ENCODE measurements at regions not wholly inside any gene's neighbourhood (a gene's known extent, or its start where the extent isn't known, plus 50 kb on each side); places are given as distances from the start of the nearest gene placed in this dataset.
"Not testable (repeated sequence)": the region's sequence is repeated elsewhere in the genome, so short reads cannot be mapped to it uniquely, and the experiment has no call there.

DNA sequence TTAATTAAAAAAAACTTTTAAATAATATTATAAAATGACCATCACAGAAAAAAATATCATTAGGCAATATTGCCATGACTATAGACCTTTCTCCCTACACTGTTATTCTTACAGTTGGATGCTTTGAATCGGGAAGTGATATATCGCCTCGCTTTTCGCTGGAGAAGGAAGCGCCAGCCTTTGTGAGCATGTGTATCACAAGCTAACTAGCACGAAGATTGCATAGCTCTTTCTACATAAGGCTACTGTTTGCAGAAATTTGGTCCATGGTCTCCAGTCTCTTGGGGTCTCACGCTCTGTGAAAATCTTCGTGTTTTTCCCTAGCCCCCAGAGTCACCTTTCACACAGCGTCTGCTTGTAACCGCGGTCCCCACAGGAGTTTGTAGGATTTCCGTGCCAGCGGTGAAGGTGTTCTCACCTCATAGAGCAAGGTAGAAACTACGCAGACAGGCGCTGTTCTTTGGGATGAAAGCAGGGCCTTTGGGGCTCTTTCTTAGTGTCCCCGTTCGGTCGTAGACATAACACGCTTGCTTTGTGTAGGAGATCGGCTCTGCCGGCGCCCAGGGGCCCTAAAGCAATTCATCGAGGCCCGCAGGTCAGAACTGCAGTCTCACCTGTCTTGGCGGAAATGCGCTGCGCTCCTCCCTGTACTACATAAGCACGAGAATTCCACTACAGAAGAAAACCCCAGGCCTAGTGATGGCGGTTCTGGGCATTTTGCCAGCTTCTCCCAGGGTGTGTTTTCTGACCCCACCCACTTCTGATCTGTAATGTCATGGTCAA lies 214.5 kb upstream of the NOTCH2NLA start:
- H3K27ac ChIP-seq (ENCODE audit: low read depth in 1 of 2, low read length in 2 of 2); H3K27me3 Mint-ChIP-seq (ENCODE audit: low read depth in 3 of 3); H3K4me1 ChIP-seq (ENCODE audit: control insufficient read depth in 1 of 2, insufficient read depth in 2 of 2, low read length in 2 of 2); H2AFZ ChIP-seq (ENCODE audit: insufficient read depth, low read depth, low read length, poor library complexity, severe bottlenecking); H4K20me1 ChIP-seq (ENCODE audit: insufficient read depth, low read length); H3K4me3 ChIP-seq (replicated peaks in 1 of 3; ENCODE audit: low read depth in 2 of 3, low read length in 3 of 3); H3K9me3 Mint-ChIP-seq; H3K4me1 Mint-ChIP-seq; H3K79me2 ChIP-seq (ENCODE audit: insufficient read depth, low read length); H3K36me3 ChIP-seq (replicated peaks in 1 of 2; ENCODE audit: control insufficient read depth in 1 of 2, insufficient read depth in 2 of 2, low read length in 2 of 2); H3K9me3 ChIP-seq (replicated peaks in 1 of 2; ENCODE audit: control insufficient read depth in 1 of 2, insufficient read depth in 1 of 2, low read length in 2 of 2); H3K4me3 Mint-ChIP-seq; H3K36me3 Mint-ChIP-seq; intact Hi-C loops (cut with micrococcal nuclease); H3K4me2 ChIP-seq (replicated peaks; ENCODE audit: extremely low read depth, low read length, poor library complexity, severe bottlenecking); H3K27me3 ChIP-seq (ENCODE audit: control insufficient read depth in 2 of 2, insufficient read depth in 2 of 2, low read length in 2 of 2); H3K9ac ChIP-seq (ENCODE audit: insufficient read depth, low read length, poor library complexity, severe bottlenecking): not testable (repeated sequence)
- TF ChIP-seq, protein P1, sequence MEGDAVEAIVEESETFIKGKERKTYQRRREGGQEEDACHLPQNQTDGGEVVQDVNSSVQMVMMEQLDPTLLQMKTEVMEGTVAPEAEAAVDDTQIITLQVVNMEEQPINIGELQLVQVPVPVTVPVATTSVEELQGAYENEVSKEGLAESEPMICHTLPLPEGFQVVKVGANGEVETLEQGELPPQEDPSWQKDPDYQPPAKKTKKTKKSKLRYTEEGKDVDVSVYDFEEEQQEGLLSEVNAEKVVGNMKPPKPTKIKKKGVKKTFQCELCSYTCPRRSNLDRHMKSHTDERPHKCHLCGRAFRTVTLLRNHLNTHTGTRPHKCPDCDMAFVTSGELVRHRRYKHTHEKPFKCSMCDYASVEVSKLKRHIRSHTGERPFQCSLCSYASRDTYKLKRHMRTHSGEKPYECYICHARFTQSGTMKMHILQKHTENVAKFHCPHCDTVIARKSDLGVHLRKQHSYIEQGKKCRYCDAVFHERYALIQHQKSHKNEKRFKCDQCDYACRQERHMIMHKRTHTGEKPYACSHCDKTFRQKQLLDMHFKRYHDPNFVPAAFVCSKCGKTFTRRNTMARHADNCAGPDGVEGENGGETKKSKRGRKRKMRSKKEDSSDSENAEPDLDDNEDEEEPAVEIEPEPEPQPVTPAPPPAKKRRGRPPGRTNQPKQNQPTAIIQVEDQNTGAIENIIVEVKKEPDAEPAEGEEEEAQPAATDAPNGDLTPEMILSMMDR (IDR thresholded peaks at IDR 0.05) = peak; percentile 4
- DNase-seq = peak in 1 of 3 donors; percentile 36
- peak overlapping the region in 1 of 7 donors; percentile 69 for H3K27ac Mint-ChIP-seq
- WGBS (ENCODE audit: insufficient coverage) = no CpG with 5 or more reads among the region's 29 CpGs

DNA sequence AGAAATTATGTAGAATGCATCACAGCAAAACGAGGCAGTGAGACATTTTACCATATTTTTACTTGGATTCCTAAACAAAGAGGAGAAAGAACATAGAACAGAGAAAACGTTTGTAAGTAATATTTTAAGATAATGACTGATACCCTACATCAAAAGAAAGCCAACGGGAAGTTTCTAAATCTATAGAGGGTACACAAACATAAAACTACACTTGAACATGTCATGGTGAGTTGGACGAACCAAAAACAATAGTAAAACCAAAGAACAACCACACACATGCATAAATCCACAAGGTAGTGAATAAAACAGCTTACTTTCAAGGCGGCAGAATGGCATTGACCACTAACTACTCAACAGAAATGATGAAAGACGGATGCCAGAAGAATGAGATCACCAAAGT lies 209.7 kb upstream of the NOTCH2NLA start:
- H3K27me3 ChIP-seq (ENCODE audit: control insufficient read depth in 2 of 2, insufficient read depth in 2 of 2, low read length in 2 of 2); H3K4me2 ChIP-seq (replicated peaks; ENCODE audit: extremely low read depth, low read length, poor library complexity, severe bottlenecking); H3K4me1 Mint-ChIP-seq; H3K36me3 Mint-ChIP-seq; H3K4me1 ChIP-seq (ENCODE audit: control insufficient read depth in 1 of 2, insufficient read depth in 2 of 2, low read length in 2 of 2); H3K9me3 ChIP-seq (replicated peaks in 1 of 2; ENCODE audit: control insufficient read depth in 1 of 2, insufficient read depth in 1 of 2, low read length in 2 of 2); H3K27ac Mint-ChIP-seq; H2AFZ ChIP-seq (ENCODE audit: insufficient read depth, low read depth, low read length, poor library complexity, severe bottlenecking); H3K4me3 ChIP-seq (replicated peaks in 1 of 3; ENCODE audit: low read depth in 2 of 3, low read length in 3 of 3); H4K20me1 ChIP-seq (ENCODE audit: insufficient read depth, low read length); H3K9ac ChIP-seq (ENCODE audit: insufficient read depth, low read length, poor library complexity, severe bottlenecking); H3K27me3 Mint-ChIP-seq (ENCODE audit: low read depth in 3 of 3); H3K4me3 Mint-ChIP-seq; H3K9me3 Mint-ChIP-seq; H3K36me3 ChIP-seq (replicated peaks in 1 of 2; ENCODE audit: control insufficient read depth in 1 of 2, insufficient read depth in 2 of 2, low read length in 2 of 2); H3K27ac ChIP-seq (ENCODE audit: low read depth in 1 of 2, low read length in 2 of 2); H3K79me2 ChIP-seq (ENCODE audit: insufficient read depth, low read length); DNase-seq; intact Hi-C loops (cut with micrococcal nuclease): not testable (repeated sequence)
- WGBS (ENCODE audit: insufficient coverage) = no CpG with 5 or more reads among the region's 6 CpGs

DNA sequence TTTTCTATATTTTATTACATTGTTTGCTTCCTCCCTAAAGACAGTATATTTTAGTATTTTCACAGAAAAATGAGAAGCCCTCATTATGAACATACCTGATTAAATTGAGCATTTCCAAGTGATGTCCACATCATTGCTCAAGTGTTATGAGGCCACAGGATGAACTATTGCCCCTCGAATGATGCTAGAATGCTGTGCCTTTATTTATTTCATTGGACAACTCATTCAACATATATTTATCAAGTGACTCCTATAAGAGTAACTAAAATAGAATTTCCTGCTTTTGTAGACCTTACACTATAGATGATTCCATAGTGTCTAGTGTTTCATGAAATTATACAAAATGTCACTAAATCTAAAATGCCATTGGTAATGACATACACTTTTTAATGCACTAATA lies 187.8 kb upstream of the NOTCH2NLA start:
- H4K20me1 ChIP-seq (ENCODE audit: insufficient read depth, low read length); H3K4me2 ChIP-seq (replicated peaks; ENCODE audit: extremely low read depth, low read length, poor library complexity, severe bottlenecking); H3K79me2 ChIP-seq (ENCODE audit: insufficient read depth, low read length); H3K27ac ChIP-seq (ENCODE audit: low read depth in 1 of 2, low read length in 2 of 2); H3K27me3 ChIP-seq (ENCODE audit: control insufficient read depth in 2 of 2, insufficient read depth in 2 of 2, low read length in 2 of 2); H3K36me3 Mint-ChIP-seq; H3K4me1 ChIP-seq (ENCODE audit: control insufficient read depth in 1 of 2, insufficient read depth in 2 of 2, low read length in 2 of 2); H3K4me3 Mint-ChIP-seq; H3K9me3 ChIP-seq (replicated peaks in 1 of 2; ENCODE audit: control insufficient read depth in 1 of 2, insufficient read depth in 1 of 2, low read length in 2 of 2); H3K36me3 ChIP-seq (replicated peaks in 1 of 2; ENCODE audit: control insufficient read depth in 1 of 2, insufficient read depth in 2 of 2, low read length in 2 of 2); DNase-seq; H2AFZ ChIP-seq (ENCODE audit: insufficient read depth, low read depth, low read length, poor library complexity, severe bottlenecking); H3K9me3 Mint-ChIP-seq; H3K9ac ChIP-seq (ENCODE audit: insufficient read depth, low read length, poor library complexity, severe bottlenecking); H3K4me3 ChIP-seq (replicated peaks in 1 of 3; ENCODE audit: low read depth in 2 of 3, low read length in 3 of 3); intact Hi-C loops (cut with micrococcal nuclease); H3K27me3 Mint-ChIP-seq (ENCODE audit: low read depth in 3 of 3); H3K4me1 Mint-ChIP-seq; H3K27ac Mint-ChIP-seq: not testable (repeated sequence)
- no CpG with 5 or more reads among the region's 1 CpG for WGBS (ENCODE audit: insufficient coverage)

DNA sequence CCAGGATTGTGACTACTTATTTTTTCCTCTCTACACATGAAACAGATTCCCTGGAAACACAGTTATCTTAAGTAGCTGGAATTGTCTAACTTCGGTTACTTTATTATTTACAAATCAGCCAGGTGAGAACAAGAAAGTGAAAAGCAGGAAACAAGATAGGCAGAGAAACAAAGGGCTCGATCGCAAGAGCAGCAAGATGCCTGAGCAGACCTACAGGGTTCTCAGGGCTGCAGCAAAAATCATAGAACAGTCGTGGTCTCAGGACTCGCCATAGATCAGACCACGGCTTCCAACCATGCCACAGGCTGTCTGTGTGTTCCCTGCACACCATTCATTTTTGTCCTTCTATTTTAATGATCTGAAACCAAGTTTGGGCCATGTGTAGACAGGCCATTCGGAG lies 186.2 kb upstream of the NOTCH2NLA start:
- H3K36me3 ChIP-seq (replicated peaks in 1 of 2; ENCODE audit: control insufficient read depth in 1 of 2, insufficient read depth in 2 of 2, low read length in 2 of 2); H3K4me2 ChIP-seq (replicated peaks; ENCODE audit: extremely low read depth, low read length, poor library complexity, severe bottlenecking); H3K9me3 Mint-ChIP-seq; H3K27me3 ChIP-seq (ENCODE audit: control insufficient read depth in 2 of 2, insufficient read depth in 2 of 2, low read length in 2 of 2); H3K36me3 Mint-ChIP-seq; H3K27ac Mint-ChIP-seq; H3K4me1 Mint-ChIP-seq; H3K27me3 Mint-ChIP-seq (ENCODE audit: low read depth in 3 of 3); H3K4me3 Mint-ChIP-seq; intact Hi-C loops (cut with micrococcal nuclease); H3K79me2 ChIP-seq (ENCODE audit: insufficient read depth, low read length); DNase-seq; H3K9me3 ChIP-seq (replicated peaks in 1 of 2; ENCODE audit: control insufficient read depth in 1 of 2, insufficient read depth in 1 of 2, low read length in 2 of 2); H3K9ac ChIP-seq (ENCODE audit: insufficient read depth, low read length, poor library complexity, severe bottlenecking); H3K4me3 ChIP-seq (replicated peaks in 1 of 3; ENCODE audit: low read depth in 2 of 3, low read length in 3 of 3); H2AFZ ChIP-seq (ENCODE audit: insufficient read depth, low read depth, low read length, poor library complexity, severe bottlenecking); H4K20me1 ChIP-seq (ENCODE audit: insufficient read depth, low read length); H3K4me1 ChIP-seq (ENCODE audit: control insufficient read depth in 1 of 2, insufficient read depth in 2 of 2, low read length in 2 of 2); H3K27ac ChIP-seq (ENCODE audit: low read depth in 1 of 2, low read length in 2 of 2): not testable (repeated sequence)
- WGBS (ENCODE audit: insufficient coverage) = no CpG with 5 or more reads among the region's 7 CpGs
